ENCODE measurements at regions not wholly inside any gene's neighbourhood (a gene's known extent, or its start where the extent isn't known, plus 50 kb on each side); places are given as distances from the start of the nearest gene placed in this dataset.

DNA sequence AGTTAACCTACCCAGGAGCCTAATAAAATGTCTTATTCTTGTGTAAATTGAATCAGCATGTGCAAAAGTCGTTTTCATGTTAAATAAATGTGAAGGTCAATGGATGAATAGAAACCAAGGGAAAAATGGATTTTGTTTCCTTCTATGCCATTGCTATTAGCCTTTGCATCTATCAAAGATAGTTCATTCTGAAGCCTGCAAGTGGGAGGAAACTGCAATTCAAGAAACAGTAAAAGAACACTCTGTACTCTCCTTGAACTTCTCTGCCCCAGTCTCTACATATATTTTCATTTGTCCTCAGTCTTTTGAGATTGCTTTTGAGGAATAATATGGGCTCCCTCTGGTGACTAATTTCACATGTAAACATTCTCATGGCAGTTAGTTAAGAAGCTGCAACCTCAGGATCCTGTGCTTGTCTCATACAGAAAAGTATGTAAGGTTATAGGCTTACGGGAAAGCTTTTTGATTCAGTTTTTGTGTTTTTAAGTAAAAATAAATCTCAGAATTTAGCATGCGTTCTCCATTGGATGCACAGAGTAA lies 1590.0 kb upstream of the LRRTM1 start:
- no peak for TF ChIP-seq EZH2 (IDR thresholded peaks at IDR 0.05)
- no peak for TF ChIP-seq POLR2AphosphoS5 (IDR thresholded peaks at IDR 0.05; ENCODE audit: borderline replicate concordance, low read depth, low read length)
- TF ChIP-seq FOXP2 (optimal IDR thresholded peaks at IDR 0.05; ENCODE audit: control extremely low read depth, extremely low read length, insufficient read depth), result no peak

All from SK-N-MC (cell line).